ENCODE measurements at regions not wholly inside any gene's neighbourhood (a gene's known extent, or its start where the extent isn't known, plus 50 kb on each side); places are given as distances from the start of the nearest gene placed in this dataset.

DNA sequence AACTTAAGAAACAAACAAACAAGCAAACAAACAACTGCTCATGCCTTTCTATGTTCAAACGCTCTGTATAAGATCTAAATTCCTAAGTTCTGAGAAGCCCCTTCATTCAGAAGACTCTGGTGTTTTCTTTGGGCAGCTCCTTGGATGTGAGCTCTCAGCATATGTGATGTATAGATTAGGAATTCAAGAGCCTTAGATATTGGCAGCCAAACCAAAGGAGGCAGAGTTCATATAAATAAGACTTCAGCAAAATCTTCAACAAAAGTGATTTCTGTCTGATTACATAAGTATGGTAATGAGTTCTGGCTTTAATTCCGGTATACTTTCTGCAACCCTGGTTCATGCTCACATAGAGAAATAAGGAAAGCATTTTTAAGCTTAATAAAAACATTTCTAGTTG is 145.6 kb downstream of the DYRK2 start:
- no peak for DNase-seq (ENCODE audit: low read depth in 4 of 4, low spot score in 2 of 4)

DNA sequence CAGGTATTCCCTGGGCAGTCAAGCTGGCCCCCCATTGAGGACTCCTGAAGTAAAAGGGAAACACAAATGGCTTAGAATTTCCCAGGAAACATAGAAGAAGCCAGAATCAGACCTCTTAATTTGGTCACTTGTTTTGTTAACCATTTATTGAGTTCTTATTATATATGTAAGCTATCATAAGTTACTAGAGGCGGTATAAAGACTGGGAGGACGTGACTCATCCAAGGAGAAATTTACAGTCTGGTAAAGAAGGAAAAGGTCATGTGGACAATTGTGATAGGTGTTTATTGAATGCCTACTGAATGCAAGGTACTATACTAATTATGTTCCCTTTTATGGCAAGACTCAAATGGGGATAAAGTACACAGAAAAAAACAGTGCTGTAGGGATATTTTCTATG is 146.7 kb downstream of the DYRK2 start:
- no peak for DNase-seq (ENCODE audit: low read depth in 4 of 4, low spot score in 2 of 4)

DNA sequence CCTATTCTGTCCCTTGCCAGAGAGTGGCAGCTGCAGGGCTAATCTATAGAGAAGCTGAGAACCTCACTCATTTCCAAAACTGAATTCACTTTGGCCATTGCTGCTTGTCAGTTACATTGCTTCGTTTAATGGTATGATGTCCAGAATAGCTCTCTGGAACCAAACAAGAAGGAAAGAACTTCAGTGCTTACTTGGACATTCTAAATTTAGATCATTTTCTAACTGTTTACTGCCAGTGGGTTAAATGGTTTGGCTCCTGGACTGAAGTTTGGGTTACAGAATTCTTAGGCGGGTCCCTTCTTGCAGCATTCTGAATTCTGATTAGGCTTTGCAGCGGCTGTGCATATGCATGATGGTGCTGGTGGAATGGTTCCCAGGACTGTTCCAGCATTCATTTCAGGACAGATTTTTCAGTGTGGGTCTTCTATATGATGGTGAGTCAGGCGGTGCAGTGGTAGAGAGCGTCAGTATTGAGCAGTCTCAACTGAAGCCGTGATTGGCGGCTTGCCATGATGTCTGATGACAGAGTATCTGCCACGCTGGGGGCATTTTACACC is 148.7 kb downstream of the DYRK2 start:
- DNase-seq (ENCODE audit: low read depth in 4 of 4, low spot score in 2 of 4): no peak

DNA sequence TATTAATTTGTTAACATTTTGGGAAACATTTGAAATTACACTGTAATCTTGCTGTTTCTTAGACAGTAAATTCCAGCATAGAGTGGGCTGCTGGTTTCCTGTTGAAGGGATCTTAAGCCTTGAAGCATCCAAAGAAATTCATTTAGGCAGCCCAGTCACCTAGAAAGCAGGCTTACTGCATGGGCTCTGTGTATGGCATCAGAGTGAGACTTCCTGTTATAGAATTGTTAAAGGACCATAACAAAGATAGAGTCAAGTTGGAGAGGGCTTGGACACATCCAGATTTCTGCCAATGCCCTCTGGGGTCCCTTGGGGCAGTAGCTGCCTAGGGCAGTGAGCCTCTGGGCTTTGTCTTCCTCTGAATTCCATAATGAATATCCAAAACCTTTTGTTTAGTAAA is 149.2 kb downstream of the DYRK2 start:
- no peak for DNase-seq (ENCODE audit: low read depth in 4 of 4, low spot score in 2 of 4)

DNA sequence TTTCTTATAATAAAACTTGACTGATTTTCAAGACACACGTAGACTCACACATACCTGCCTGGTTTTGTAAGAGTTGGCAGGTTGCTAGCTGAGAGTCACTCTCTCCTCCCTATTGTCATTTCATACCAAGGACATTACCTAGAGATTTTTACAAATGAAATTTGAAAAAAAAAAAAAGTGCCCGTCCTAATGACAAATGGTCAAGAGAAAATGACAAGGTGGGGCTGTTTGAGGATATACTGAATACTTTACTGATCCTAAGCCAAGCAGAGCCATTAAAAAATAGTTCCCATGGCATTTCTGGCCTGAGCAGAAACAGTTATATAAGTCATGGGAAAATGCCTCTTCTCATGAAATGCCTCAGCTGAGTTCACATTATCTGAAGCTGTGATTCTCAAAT is 150.2 kb downstream of the DYRK2 start:
- DNase-seq (ENCODE audit: low read depth in 4 of 4, low spot score in 2 of 4): no peak

DNA sequence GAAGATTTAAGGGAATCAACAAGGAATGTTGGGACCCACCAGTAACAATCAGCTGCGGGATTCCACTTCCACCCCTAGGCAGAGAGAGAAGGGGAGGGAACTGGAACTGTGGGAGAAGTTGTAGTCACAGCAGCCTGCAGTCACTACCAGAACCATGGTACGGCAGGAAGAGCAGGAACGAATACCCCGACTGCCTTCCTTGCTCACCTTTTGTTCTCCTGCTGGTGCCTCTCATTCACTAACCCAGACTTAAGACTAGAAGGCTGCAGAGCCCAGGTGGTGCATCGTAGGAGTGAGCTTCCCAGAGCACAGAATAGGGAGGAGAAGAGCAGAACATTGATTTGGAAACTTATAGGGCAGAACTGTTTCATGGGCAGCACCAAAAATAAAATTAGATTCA is 154.2 kb downstream of the DYRK2 start:
- DNase-seq (ENCODE audit: low read depth in 4 of 4, low spot score in 2 of 4): no peak

DNA sequence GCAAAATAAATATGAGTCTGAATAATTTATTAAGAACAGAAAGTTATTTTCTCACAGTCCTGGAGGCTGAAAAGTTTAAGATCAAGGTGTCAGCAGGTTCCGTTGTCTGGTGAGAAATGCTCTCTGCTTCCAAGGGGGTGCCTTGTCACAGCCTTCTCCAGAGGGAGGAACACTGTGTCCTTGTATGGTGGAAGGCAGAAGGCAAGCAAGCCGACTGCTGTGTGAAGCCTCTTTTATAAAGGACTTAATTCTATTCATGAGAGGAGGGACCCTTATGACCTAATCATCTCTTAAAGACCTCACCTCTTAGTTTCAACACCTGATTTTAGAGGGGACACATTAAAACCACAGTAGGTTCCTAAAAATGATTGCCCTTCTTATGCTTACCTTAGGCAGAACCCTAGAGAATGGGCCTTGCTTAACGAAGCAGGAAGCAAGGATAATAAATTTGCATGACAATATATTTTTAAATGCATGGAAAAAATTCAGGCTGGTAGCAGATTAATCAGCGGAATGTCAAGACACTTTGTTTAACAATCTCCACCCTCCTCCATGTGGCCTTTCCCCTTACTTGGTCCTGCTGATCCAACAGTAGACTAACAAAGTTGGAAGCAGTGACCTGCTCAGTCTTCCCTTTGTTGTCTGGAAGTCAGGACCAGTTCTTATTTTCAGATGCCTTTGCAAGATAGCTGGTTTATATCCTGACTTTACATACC is 154.9 kb downstream of the DYRK2 start:
- DNase-seq (ENCODE audit: low read depth in 4 of 4, low spot score in 2 of 4): no peak

DNA sequence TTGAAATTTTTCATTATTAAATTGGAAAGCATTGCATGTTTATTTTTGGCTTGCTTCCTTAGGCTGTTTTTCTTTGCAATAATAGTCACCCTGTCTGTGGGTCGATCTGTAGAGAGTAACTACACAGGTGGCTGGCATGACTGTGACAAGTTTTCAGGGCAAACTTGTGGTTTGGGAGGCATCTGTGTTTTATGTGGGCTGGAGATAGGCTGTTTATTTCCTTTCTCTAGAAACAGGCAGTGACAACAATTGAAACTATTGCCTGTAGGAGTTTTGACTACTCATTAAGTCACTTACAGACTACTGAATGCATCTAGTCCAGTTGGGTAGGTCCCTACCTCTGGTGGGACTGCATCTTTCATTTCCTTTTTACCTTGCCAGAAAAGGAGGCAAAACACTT is 155.6 kb downstream of the DYRK2 start:
- no peak for DNase-seq (ENCODE audit: low read depth in 4 of 4, low spot score in 2 of 4)

DNA sequence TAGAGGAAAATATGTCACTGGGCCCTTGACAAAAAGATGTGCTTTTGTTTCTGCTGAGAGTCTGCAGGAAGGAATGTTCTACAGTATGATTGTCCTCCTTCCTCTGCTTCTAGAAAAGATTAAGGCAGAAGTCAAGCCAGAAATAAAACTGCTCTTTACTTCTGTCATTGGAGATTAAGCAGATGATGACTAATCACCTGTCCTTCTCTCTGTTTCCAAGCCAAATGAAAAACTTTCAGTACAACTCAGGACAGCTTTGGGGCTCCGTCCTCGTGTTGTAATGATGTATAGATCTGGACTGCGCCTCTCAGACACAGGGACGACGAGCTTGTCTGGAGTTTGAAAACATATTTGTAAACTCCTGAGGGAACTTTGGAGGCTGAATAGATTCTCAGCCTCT is 159.3 kb downstream of the DYRK2 start:
- DNase-seq (ENCODE audit: low read depth in 4 of 4, low spot score in 2 of 4): no peak

DNA sequence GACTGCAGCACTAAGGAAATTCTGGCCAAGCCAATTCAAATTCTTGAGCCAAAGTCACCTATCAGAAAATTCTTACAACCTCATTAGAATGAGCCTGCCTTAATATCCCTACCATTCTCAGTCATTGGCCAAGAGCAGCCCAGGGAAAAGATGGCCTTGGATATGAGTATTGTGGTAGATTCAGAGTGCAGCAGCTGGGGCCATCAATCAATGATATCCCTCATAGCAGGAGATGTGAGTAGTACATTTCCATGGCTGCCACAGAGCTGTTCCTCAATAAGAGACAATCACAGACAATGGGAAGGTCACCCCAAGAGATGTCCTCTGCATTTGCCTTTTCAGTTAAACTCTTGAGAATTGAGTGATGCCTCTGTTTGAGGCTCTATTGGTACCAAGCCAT is 161.6 kb downstream of the DYRK2 start:
- no peak for DNase-seq (ENCODE audit: low read depth in 4 of 4, low spot score in 2 of 4)

DNA sequence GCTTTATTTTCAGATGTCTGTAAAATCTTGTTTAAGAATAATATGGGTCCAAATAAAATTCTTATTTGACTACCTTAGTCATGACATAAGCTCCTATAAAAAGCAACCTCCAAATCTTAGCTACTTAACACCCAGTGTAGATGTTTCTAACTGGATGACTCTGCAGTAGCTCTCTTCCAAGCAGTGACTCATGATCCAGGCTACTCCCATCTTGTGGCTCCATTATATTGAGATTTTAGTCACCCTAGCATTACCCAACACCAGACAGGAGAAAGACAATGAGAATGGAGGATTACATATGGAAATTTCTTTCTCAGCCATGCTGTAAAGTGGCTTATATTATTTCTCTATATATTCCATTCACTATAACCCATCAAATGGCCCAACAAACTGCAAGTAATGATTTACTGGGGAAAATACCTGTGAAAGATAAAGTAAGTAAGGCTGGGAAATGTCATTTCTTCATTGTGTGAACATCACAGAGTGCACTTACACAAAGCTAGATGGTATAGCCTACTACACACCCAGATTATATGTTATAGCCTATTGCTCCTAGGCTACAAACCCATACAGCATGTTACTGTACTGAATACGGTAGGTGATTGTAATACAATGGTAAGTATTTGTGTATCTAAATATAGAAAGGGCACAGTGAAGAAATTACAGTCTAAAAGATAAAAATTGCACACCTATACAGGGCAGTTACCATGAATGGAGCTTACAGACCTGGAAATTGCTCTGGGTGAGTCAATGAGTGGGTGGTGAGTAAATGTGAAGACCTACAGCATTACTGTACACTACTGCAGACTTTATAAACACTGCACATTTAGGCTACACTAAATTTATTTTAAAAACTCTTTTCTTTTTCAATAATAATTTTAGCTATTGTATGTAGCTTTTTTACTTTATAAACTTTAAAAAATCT is 163.2 kb downstream of the DYRK2 start:
- no peak for DNase-seq (ENCODE audit: low read depth in 4 of 4, low spot score in 2 of 4)

DNA sequence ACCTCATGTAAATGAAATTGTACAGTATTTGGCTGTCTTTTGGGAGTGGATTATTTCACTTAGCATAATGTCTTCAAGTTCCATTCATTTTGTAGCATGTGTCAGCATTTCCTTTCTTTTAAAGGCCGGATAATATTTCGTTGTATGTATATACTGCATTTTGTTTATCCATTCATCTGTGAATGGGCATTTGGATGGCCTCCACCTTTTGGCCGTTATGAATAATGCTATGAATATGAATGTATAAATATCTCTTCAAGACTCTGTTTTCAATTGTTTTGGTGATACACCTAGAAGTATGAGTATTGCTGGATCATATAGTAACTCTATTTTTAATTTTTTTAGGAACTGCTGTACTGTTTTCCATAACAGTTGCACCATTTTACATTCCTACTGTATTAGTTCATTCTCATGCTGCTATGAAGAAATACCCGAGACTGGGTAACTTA is 164.9 kb downstream of the DYRK2 start:
- no peak for DNase-seq (ENCODE audit: low read depth in 4 of 4, low spot score in 2 of 4)

DNA sequence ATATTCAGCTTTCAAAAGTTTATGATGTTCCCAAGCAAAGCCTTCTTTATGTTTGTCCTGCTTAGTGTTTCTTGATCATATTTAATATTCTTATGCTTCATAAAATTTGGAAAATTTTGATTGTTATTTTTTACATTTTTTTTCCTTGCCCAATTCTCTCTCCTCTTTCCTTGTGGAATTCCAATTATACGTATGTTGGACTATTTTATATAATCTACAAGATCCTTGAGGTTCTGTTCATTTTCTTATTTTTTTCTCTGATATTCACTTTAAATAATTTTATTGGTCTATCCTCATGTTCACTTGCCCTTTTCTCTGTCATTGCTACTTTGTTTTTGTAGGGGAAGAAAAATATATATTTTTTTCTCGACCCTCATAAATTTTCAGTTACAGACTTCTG is 167.7 kb downstream of the DYRK2 start:
- no peak for DNase-seq (ENCODE audit: low read depth in 4 of 4, low spot score in 2 of 4)

DNA sequence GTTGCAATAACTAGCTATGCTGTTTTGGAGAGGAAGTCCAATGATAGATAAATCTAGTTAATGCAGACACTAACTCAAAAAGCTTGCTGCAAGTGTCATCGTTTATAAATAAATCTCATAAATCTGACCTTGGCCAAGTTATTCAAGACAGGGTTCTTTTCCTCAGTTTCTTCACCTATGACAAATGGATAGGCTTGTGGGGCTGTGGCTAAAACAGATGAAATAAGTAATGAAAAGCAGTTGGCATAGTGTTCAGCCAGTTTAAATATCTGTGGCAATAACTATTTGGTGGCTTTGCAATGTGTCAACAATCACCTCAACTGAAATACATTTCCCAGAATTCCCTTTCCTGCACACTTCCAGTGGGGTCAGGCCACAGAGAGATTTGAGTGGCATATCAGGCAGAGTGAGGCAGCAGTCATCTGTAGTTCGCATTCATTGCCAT is 169.9 kb downstream of the DYRK2 start:
- no peak for DNase-seq (ENCODE audit: low read depth in 4 of 4, low spot score in 2 of 4)

DNA sequence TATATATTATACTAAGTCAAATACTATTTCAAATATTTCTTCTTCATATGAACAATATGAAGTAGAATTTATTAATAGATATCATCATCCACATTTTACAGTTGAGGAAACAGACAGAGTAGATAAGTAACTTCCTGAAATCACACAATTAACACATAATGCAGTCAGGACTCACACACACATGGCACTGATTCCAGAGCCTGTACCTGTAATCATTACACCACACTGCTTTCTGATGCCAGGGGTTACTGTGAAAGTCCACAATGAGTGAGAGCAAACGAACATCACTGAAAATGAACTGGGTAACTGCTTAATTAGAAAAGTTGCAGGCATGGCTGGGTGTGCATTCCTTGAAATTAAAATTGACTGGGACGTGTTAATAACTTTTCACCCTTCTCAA is 169.3 kb upstream of the IFNG-AS1 start:
- DNase-seq (ENCODE audit: low read depth in 4 of 4, low spot score in 2 of 4): no peak

DNA sequence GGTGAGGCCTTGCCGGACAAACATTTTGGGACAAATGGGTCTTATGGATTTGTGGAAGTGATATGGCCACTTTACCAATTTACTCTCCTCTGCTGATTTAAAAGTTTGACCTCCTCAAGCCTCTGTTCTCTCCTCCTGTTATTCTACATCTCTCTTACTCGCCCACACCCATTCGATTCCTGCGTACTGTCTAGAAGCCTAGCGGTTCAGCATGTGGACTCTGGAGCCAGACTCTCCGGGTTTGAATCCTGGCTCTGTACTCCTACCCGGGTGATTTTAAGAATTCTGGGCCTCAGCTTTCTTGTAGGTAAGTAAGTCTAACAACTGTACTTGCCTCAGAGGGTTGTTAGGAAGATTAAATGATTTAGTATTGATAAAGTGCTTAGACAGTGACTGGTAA is 168.6 kb upstream of the IFNG-AS1 start:
- no peak for DNase-seq (ENCODE audit: low read depth in 4 of 4, low spot score in 2 of 4)

DNA sequence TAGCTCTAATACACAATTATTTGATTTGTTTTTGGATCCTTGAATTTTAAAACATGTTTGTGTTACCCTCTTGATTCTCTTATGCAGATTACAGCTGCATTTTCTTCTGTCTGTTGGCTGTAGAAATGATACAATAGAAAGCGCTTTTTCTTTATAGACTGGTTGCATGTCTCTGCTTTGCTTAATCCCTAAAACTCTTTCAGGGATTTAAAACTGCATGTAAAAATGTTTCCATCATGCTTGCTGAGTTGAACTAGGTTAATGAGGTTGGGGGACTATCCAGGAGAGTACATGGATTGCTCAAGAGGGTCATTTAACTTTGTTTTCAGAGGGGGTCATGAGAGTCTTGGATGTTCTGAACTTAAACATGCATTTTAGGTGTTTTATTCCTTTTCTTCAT is 166.4 kb upstream of the IFNG-AS1 start:
- no peak for DNase-seq (ENCODE audit: low read depth in 4 of 4, low spot score in 2 of 4)

DNA sequence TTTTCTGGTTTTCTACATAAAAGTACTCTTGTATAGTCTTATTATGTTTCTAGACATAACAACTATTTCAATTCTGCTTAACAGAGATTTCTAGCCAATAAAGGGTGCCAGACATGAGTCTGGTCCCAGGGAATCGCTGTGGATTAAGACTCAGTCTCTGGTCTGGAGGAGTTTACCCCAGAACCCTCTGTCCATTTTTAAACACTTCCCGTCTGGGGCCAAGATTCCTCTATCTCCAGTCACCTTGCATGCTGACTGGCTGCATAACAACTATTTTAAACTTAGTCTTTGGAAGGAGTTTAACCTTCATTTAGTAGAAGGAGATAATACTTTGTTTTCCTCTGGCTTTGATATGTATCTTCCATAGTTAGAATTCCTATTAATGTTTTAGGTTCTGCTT is 163.1 kb upstream of the IFNG-AS1 start:
- no peak for DNase-seq (ENCODE audit: low read depth in 4 of 4, low spot score in 2 of 4)

DNA sequence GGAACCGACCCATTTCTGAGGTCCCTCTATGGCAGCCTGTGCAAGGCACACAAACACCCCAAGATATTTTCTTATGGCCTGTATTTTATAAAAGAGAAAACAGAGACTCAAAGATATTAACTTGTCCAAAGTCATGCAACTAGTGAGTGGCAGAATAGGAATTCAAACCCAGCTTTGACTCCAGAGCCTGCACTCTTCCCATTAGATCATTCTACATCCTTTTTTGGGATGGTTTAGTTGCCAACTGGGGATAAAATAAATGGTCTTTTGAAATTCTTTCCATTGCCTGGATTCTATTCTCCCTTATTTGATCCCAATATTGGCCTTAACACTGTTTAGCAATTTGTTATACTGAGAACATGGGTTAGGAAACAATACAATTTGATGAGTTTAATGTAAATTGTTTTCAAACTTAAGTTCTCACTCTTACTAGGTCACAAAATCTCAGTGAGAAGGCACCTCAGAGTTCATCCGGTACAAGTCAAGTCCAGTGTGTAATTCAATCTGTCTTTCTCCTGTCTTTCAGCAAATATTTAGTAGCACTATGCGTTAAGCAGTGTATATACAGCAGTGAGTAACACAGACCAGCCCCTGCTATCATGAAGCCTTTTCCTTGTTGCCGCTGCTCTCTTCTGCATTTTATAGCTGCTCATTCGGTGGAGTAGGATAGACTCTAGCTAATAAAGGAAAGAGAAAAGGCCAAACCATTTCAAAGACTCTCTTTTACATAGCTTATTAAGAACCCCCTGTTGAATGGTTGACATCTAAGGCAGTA is 162.1 kb upstream of the IFNG-AS1 start:
- peak in 3 of 4 donors; percentile 3 to 11 (median 10) for DNase-seq (ENCODE audit: low read depth in 4 of 4, low spot score in 2 of 4)

DNA sequence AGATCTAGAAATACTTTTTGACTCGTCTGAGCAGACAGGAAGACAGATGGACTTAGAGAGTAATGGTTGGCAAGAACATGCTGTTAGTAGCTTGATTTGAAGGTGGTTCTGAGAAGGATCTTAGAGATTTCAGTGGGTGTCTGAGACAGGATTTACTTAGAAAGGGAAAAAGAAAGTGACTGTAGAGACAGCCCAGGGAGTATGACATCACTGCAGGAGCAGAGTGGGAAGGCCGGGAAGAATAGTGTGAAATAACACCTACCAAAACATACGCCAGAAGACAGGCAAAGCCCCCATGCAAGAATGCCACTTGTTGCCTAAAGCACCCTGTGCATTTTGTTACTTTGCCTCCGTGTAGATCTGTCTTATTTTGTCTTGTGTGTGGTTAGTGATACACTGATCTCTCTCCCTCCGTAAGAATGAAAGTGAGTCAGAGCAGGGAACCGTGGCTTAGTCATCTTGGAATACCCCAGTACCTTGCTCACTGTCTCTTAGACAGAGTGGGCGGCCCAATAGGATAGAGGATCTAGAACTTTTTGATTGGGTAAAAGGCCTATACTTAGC is 161.3 kb upstream of the IFNG-AS1 start:
- peak in 2 of 4 donors; percentile 15 to 24 for DNase-seq (ENCODE audit: low read depth in 4 of 4, low spot score in 2 of 4)

DNA sequence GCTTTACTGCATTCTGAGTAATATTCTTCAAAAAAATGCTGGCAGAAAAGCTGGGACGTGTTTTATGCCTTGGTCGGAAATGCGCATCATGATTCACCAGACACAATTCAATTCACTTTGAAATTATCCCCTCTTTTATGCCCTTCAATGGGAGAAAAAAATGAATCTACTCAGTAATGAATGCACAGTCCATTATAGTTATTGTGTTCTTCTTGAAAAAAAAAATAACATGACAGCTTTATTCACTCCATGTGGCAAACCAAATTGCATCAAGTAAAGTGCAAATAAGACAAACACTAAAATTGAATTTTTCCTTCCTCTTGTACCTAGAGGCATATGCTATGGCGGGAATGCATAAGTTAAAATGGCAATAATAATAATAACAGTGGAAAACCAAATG is 159.4 kb upstream of the IFNG-AS1 start:
- DNase-seq (ENCODE audit: low read depth in 4 of 4, low spot score in 2 of 4): no peak
